ENCODE measurements at regions not wholly inside any gene's neighbourhood (a gene's known extent, or its start where the extent isn't known, plus 50 kb on each side); places are given as distances from the start of the nearest gene placed in this dataset.

GRCh38 chr1:65486613-65487012 lies 66.1 kb downstream of the LEPR start:
- TF ChIP-seq CTCF (IDR thresholded peaks at IDR 0.05), result no peak

DNA sequence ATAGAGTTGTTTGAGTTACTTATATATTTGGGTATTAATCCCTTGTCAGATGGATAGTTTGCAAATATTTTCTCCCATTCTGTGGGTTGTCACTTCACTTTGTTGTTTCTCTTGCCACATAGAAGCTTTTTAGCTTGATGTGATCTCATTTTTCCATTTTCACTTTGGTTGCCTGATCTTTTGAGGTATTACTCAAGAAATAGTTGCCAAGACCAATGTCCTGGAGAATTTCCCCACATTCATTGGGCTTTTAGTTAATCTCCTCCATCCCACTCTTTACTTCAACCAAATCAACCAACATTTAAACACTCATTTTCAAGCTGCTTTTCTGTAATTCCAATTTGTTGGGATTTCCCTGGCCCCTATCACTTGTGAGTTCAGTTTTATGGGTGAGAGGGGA lies 69.0 kb downstream of the LEPR start:
- no peak for TF ChIP-seq CTCF (IDR thresholded peaks at IDR 0.05)

DNA sequence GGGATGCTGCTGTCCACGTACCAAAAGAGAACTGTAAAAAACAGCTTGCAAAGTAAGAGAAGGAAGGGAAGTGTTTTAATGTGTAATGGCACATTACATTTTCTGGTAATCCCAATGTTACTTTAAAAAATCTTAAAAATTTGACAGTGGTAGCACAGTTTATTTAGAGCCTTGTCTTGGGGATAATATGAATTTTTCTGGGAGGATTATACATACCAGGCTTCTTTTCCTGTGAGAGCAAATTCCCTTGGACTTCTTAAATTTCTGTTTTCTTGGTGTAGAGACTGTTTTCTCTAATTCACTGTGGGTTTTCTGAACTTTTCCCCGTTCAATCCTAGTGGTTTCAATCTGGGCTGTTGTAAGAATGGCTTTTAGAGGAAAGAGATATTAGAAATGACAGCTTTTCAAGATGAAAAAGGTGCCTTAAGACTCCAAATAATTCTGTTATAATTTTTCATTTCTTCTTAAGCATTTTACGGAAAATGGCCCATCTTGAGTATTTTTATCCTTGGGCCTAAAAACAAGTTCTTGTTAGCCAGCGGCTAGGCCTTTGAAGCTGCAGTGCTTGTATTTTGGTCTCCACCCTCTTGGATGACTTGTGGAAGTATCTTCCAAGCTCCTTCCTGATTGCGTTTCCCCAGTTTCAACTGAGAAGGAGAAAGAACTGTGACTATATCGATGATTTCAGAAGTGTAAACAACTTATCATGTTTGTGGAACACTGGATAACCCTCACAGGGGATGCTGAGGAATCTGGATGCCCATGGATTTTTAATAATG lies 70.0 kb downstream of the LEPR start:
- TF ChIP-seq CTCF (IDR thresholded peaks at IDR 0.05), result no peak

GRCh38 chr1:65491472-65491871 lies 71.0 kb downstream of the LEPR start:
- no peak for TF ChIP-seq CTCF (IDR thresholded peaks at IDR 0.05)

DNA sequence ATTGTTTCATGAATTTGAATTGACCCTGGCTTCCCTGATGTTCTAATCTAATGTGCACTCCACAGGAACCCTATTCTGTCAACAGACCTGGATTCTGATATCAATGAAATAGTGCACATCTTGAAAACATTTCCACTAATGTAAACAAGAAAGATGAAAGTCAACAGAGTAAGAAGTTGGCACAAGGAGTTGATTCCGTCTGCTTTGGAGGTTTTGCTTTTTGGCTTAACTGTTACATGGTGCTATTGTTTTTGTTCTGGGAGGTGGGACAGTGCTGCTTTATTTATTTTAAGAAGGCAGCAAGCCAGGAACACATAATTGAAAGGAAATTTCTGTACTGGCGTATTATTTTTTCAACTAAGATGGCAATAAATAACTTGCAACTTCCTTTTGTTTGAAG lies 73.3 kb downstream of the LEPR start:
- no peak for TF ChIP-seq CTCF (IDR thresholded peaks at IDR 0.05)

DNA sequence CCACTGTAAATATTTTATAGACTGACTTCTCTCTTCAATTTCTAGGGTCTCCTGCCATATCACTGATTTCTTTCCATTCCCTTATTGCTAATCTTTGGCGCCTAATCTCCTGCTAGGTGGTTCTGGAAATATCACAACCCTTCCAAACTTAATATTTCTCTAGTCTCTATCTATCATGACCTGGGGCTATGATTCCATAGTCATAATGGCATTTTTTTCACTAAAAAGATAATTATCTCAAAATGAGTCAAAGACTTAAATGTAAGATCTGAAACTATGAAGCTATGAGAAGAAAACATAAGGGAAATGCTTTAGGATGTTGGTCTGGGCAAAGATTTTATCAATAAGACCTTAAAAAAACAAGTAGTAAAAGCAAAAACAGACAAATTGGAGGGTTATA lies 74.2 kb downstream of the LEPR start:
- TF ChIP-seq CTCF (IDR thresholded peaks at IDR 0.05), result no peak

- no peak for TF ChIP-seq CTCF (IDR thresholded peaks at IDR 0.05)
Measured at GRCh38 chr1:65495137-65495536, 74.7 kb downstream of the LEPR start.

All from LNCAP (cell line).